GM19023 (cell line): ENCODE measurements at regions not wholly inside any gene's neighbourhood (a gene's known extent, or its start where the extent isn't known, plus 50 kb on each side); places are given as distances from the start of the nearest gene placed in this dataset.
A peak's percentile ranks its signal among the peaks of the same experiment; 100 is the strongest.

Experiments used
- ATAC-seq: cut with Tn5 transposase; IDR thresholded peaks from one replicate; pipeline ENCODE4 v1.9.1; 2021; ENCODE audit warnings: mild to moderate bottlenecking, moderate library complexity; ENCODE audit not compliant: unreplicated experiment

DNA sequence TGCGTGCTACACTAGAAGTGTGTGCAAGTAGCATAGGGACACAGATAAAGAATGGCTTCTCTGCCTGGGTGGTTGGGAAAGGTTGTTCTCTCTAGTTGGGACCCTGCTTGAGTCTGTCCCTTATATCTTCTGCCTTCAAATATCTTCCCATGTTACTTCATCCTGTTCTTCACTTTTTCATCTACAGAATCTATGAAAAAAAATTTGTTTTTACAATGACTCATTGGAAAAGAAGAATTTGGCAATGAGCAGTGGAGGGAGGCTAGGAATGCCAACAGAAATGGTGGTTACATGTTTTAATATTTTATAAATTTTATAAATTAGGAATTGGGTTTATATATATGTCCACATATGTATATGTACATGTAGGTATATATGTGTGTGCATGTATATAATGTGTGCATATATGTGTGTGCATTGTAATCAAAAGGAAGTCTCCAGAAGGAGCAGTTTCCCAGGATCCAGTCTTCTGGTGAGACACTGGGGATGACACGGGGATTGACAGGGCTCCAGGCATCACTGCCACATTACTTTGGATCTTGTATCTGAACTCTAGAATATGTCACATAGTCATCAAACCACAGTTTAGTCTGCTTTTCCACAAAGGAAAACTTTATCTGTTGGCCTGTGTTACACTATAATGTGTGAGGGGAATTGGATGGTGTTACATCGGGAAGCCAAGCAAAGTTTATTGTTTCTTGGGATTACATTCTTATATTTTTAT lies 75.3 kb upstream of the RIPOR2 start:
- ATAC-seq, result no peak

DNA sequence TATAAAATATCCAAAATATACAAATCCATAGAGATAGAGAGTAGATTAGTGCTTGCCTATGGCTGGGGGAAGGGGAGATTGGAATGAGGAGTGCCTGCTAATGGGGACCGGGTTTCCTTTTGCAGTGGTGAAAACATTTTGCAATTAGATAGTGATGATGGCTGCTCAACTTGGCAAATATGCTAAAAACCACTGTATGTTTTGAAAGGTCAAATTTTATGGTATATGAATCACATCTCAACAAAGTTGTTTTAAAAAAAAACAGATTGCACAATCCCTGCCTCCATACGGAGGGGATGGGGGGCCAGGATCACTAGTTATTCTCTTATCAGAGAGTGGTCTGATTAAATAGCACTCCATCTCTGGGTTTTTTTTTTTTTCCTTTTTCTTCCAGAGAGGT lies 76.9 kb upstream of the RIPOR2 start:
- no peak for ATAC-seq

DNA sequence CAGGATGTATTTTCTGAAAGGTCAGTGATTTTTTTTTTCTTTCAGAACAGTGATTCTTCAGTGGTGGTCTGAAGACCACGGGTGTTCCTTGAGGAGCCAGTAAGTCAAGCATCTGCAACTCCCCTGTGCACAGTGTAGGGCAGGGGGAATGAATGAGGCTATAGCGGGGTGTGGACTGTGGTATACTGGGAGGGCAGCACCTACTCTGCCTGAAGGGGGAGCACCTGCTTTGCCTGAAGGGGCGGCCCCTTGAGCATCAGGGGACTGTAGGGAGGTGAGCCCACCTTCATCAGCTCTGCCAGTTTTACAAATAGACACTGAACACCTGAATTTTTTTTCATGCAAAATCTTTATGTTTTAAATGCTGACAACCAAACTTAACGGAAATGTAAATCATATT lies 77.5 kb upstream of the RIPOR2 start:
- ATAC-seq, result no peak

DNA sequence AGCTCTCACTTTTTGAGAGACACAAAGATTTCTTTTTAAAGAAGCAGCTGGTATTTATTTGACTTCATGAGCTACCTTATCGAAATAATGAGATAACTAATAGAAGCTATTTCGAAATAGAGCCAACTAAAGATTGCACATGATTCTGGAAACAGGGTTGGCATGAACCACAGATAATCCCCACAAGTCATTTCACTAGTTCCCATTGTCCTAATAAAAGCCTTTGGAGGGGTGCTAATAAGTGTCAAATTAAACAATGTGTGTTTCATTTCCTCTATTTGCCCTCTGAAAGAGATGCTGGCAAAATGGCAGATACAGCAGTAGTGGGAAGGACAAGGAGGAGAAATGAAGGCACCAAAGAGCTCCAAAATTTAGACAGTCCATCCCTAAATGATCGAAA lies 78.6 kb upstream of the RIPOR2 start:
- ATAC-seq, result no peak

DNA sequence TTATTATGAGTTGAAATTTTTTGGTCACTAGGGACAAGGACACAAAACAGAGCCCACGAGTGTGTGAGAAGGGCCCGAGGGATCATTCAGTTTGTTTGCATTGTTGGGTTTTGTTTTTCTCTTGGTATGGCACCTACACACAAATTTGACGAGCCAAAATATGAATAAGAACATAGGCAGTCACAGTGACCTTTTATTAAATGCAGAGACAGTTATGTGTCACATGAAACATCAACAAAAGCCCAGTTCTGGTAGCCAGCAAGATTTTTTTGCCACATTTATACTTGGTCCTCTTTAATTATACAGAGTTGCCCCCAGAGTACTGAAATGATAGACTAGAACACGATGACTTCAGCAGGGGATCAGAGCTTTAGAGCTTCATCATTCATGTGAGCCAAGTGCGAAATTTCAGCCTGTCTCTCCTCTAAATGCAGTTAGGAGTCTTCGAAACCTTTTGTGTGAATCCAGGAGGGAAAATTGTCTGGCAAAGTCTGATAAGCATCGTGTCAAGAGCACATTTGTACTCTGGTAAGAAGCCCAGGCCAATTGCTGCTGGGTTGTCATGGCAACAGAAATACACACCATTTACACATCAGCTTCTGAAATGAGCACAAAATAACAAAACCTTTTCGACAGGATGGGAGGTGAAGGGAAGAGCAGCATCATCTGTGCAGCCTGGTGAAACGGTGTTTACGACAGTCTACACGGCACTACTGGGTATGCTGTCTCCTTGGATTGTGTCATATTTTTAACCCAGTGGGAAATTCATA lies 79.2 kb upstream of the RIPOR2 start:
- ATAC-seq, result no peak

DNA sequence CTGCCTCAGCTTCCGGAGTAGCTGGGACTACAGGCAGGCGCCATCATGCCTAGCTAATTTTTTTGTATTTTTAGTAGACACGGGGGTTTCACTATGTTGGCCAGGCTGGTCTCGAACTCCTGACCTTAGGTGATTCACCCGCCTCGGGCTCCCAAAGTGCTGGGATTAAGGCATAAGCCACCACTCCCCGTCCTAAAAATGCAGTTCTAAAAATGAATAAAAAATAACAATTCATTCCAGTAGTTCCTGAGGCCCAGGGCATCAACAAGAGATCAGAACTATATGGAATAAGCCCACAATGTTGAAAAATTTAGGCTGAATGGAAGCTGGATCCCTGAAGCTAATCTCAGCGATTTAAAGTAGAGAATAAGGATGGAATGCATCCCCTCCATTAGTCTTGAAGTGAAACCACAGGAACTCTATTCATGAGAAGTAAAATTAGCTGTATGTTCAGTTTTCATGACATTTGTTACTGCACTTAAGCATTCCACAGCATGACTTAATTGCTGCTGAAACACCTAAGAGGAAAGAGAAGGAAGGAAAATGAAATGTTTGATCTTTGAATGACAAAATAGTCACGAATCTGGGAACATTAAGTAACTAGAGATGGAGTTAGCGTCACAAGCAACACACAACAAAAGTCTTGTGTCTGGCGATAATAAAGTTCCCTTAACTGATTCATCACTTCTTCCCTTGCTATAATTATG lies 80.4 kb upstream of the RIPOR2 start:
- no peak for ATAC-seq

DNA sequence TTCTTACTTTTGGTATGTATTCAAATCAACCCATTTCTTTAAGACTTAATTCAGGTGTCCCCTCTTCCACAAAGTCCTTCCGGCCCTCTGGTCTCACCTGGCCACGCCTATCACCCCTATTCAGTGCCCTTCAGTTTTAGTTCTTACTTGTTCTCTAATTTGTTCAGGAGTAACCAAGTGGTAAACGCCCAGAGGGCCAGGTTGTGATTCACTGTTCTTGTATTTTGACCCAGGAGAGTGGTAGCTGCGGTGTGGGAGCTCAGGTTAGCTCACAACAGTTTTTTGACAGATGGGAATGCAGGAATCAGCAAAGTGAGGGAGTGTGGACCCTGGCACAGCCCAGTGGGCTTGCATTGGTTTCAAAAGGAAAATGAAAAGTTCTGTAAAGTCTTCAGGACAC lies 81.7 kb upstream of the RIPOR2 start:
- ATAC-seq, result no peak

DNA sequence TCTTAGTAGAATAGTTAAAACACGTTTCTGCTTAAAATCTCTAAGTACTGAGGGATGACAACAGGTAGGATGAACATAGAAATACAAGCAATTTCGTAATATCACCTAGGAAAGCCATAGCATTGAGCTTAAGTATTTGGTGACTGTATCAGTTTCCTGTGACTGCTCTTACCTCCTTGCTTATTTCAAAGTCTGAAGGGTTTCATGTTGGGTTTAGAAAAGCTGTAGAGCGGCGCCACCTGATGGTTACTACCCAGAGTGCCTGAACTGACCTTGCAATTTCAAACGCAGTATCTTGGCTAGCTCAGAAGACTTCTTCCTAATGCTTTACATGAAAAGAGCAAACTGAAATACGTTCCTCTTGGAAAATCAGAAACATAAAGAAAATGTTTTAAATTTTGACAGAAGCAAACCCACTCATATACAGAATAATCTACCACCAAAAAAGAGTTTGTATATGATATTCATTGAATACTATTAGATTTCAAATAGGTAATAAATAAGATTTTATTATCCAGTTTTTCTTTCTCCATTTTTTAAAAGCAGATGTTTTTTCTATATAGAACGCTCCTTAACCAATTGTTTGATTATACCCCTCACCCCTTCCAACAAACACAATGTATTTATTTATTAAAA lies 82.3 kb upstream of the RIPOR2 start:
- no peak for ATAC-seq

DNA sequence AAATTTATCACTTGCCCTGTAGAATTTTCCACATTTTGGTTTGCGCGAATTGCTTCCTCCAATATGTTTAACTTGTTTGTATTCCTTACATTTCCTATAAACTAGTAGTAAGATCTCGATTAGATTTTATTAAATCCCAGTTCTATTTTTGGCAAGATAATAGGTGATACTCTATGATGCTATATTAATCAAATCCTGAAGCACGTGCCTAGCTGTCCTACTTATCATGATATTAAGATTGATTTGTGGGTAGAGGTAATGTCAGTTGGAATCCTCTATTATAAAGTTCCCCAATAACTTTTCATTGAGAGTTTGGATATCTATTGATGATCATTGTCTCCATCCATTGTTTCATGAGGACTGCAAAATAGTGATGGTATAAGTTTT lies 82.8 kb upstream of the RIPOR2 start:
- no peak for ATAC-seq

DNA sequence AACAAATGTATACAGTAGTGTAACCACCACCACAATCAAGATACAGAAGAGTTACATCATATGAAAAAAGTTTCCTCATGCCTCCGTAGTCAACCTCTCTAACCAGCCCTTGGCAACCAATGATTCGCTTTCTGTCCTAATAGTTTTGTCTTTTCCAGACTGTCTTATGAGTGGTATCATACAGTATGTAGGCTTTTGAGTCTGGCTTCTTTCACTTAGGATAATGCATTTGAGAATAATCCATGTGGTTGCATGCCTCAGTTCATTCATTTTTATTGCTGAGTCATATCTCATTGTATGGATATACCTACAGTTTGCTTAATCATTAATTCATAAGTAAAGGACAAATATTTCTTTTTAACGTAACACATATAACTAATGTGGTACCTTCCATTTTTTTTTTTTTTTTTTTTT lies 86.4 kb upstream of the RIPOR2 start:
- no peak for ATAC-seq

DNA sequence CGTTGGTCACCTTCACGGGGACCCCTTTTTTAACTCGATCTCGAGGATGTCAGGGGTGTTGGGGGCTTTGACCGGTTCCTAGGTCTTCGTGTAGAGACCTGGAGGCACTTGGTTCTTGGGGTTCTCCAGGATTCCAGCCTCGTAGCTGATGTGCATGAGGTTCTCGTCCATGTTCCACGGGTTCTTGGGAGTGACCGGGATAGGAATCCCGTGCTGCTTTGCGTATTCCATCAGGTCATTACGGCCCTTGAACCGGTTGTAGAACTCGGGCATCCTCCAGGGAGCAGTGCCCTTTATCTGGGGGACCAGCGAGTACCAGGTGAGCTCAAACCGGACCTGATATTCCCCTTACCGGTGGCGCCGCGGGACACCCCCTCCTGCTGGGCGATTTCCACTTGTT lies 88.0 kb upstream of the RIPOR2 start:
- no peak for ATAC-seq

DNA sequence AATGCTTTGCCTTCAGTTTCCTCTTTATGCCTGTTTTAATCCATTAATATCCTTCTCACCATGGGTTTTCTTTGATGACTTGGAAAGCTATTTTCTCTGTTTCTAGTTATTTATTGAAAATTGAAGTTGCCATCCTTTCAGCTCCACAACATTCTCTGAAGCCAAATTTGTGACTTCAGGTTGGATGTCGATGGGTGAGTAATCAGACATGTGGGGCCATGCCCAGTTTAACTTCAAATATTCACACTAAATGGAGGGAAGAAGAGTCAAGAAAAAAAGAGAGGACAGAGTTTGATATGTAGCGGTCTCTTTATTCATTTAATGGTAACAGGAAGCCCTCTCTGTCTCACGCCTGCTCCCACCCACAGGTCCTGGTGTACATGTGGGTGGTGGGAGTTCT lies 89.1 kb upstream of the RIPOR2 start:
- no peak for ATAC-seq

DNA sequence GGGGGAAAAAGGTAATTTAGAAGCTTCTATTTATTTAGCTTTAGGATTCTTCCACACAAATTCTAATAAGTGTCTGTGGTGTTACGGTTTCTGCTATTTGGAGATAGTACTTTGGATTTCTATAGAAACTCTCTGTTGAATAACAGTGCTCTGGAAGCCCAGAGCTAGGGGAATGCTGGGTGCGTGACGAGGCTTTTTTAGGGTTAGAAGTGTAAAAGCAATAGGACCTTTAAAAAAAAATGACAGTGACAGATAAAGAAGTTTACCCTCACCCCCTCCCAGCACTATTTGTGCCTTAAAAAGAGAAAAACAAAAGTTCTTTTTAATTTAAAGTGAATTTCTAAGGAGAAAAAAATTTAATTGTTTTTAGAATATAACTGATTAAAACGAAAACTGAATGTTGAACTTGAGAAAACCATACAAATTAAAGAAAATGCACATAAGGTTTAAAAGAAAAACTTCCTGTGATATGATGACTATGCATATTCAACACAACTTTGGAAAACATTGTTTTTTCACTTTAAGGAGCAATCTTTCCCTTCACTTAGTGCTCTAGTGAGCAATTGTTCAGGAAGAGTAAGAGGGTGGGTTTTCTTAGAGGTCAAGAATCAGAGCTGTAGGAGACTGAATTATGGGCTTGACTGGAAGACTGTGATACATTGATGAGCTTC lies 89.6 kb upstream of the RIPOR2 start:
- ATAC-seq, result no peak

DNA sequence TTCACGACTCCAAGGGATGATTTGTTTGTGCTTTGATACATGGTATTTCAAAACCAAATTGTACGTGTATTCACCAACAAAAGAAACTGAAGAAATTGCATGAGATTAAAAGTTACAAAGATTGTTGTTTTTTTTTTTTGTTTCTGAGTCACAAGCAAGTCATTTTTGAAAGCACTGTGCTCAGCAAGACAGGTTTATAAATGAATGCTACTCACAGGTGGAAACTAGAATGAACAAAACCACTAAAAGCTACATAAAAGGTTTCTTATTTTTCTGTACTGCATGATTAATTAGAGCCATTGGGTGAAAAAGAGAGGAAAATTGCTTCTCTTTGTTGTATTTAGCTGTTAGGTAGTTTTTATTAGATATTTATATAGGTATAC lies 90.2 kb upstream of the RIPOR2 start:
- ATAC-seq, result no peak

DNA sequence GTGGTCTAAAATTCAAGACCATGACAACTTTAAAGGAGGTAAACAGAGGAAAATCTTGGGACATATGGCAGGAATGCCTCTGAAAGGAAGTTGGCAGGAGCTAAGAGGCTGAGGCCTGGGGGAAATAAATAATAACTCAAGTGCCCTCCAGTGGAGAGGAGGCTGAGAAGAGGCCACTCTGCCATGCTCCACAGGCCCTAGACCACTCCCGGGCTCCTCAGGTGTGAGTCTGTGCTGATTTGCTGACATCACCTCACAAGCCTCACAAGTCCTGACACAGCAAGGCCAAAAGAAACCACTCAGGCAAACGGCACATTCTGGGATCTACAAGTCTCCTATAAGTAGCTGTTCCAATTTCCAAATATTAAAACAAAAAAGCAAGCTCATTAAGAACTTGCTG lies 91.0 kb upstream of the RIPOR2 start:
- no peak for ATAC-seq

DNA sequence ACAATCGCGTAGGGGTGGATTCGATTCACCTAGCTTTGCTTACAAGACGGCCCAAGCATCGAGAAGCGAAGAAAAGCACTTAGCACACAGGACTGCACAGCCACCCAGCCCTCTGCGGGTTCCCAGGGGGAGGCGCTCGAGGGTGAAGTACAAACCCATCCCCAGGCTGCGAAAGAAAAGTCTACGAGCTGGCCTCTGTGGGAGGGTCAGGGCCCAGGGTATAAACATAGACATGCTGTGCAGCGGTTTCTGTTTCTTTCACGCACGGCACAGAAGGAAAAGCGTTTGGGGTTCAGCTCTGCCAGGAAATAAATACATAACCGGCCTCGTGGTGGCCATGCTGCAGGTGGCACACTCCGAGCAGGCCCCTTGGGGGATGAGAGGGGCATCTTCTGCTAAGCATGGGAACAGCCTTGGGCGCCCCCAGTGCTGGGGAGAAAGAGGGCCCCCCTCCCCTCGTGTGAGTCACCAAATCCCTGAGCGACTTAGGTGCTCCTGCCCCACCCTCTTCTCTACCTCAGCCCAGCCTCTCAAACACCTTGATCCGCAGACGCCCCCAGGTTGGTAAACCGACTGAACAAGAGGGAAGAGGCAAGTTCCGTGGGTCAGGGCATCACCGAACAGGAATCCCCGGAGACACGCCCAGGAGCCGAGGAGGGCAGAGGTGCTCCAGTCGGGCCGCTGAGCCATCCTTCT lies 91.6 kb upstream of the RIPOR2 start:
- peak; percentile 98 for ATAC-seq

DNA sequence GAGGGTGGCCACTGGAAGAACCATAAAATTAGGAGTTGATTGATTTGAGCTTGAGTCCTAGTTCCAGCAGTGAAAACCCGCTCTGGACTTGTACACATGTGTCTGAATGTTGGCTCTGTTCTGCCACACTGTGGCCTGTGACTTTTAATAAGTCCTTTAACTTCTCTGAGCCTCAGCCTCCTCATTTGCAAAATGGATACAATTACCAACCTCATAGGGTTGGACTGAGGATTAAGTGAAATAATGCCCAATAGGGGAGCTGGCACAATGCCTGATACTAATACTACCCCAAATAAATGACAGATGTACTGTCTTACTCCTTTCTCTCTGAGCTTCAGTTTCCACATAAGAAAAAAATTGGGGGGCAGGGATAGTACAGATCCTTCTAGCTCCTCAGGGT lies 92.6 kb upstream of the RIPOR2 start:
- no peak for ATAC-seq

DNA sequence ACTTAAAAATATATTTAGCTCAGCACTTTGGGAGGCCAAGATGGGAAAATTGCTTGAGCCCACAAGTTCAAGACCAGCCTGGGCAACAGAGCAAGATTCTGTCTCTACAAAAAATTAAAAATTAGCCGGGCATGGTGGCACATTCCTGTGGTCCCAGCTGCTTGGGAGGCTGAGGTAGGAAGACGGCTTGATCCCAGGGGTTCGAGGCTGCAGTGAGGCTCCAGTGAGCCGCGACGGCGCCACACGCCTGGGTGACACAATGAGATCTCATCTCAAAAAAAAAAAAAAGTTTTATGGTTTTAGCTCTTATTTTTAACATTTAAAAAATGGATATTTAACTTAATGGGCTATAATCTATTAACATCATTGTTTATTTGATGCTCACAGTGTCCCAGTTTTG lies 97.2 kb upstream of the RIPOR2 start:
- no peak for ATAC-seq

DNA sequence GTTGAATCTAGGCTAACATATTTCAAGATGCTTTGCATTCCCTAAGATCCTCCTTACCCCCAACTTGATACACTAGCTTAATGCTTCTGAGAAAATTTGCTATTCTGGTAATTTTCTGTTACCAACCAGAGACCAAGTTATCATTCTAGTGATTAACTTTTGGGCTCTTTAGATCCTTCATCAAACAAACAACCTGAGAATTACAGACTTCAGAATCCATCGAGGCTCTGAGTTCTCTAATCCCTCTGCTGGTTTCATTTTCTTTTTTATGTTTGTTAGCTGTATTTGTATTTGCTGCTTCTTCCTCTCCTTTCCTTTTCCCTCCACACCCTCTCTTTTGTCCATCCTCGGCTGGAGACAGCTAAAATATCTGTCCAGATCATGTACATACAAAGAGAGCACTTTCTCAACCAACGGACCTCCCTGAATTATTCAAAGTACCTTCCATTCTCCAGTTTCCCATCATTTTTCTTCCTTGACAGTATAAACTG lies 98.7 kb upstream of the RIPOR2 start:
- no peak for ATAC-seq

DNA sequence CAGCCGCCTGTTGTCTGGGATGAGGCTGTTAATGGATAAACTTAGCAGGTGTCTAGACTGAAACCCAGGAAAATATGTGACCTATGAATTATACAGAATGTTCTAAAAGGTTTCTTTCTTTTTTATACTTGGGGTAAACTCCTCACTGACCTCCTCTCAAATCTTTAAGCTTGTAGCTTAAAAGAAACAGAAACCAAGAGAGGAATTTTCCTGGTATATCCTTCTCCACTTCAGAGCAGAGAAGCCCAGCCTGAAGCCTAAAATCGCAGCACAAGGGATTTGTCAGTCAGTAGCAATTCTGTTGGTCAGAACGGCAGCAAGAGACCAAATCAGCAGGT lies 99.4 kb upstream of the RIPOR2 start:
- ATAC-seq, result no peak
